ENCODE measurements at regions not wholly inside any gene's neighbourhood (a gene's known extent, or its start where the extent isn't known, plus 50 kb on each side); places are given as distances from the start of the nearest gene placed in this dataset.
"Not testable (repeated sequence)": the region's sequence is repeated elsewhere in the genome, so short reads cannot be mapped to it uniquely, and the experiment has no call there.

DNA sequence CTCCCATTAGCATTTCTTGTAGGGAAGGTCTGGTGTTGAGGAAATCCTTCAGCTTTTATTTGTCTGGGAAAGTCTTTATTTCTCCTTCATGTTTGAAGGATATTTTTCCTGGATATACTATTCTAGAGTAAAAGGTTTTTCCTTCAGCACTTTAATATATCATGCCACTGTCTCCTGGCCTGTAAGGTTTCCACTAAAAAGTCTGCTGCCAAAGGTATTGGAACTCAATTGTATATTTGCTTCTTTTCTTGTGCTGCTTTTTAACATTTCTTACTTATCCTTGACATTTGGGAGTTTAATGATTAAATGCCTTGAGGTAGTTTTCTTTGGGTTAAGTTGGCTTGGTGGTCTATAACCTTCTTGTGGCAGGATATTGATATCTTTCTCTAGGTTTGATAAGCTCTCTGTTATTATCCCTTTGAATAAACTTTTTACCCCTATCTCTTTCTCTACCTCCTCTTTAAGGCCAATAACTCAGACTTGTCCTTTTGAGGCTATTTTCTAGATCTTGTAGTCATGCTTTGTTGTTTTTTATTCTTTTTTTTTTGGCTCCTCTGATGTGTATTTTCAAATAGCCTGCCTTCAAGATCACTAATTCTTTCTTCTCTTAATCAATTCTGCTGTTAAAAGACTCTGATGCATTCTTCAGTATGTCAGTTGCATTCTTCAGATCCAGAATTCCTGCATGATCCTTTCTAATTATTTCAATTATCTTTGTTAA is 225.0 kb upstream of the ZNF217 start:
- DNase-seq (ENCODE audit: low spot score), result no peak

GRCh38 chr20:53817513-53817912 is 223.9 kb upstream of the ZNF217 start:
- DNase-seq (ENCODE audit: low spot score), result not testable (repeated sequence)

DNA sequence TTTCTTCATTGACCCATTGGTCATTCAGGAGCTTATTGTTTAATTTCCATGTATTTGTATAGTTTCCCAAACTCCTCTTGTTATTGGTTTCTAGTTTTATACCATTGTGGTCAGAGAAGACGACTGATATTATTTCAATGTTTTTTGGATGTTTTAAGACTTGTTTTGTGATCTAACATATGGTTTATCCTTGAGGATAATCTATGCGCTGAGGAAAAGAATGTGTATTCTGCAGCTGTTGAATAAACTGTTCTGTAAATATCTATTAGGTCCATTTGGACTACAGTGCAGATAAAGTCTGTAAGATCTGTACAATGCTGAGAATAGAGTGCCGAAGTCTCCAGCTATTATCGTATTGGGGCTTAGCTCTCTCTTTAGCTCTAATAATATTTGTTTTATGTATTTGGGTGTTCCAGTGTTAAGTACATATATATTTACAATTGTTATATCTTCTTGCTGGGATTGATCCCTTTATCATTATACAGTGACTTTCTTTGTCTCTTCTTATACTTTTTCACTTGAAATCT is 223.3 kb upstream of the ZNF217 start:
- no peak for DNase-seq (ENCODE audit: low spot score)

- DNase-seq (ENCODE audit: low spot score), result no peak
These were observed 221.9 kb upstream of the ZNF217 start for GRCh38 chr20:53815509-53815908.

- no peak for DNase-seq (ENCODE audit: low spot score)
These were observed 220.4 kb upstream of the ZNF217 start for GRCh38 chr20:53814060-53814459.

GRCh38 chr20:53813636-53814035 is 220.0 kb upstream of the ZNF217 start:
- no peak for DNase-seq (ENCODE audit: low spot score)

- no peak for DNase-seq (ENCODE audit: low spot score)
These were observed 217.9 kb upstream of the ZNF217 start for GRCh38 chr20:53811577-53811976.

DNA sequence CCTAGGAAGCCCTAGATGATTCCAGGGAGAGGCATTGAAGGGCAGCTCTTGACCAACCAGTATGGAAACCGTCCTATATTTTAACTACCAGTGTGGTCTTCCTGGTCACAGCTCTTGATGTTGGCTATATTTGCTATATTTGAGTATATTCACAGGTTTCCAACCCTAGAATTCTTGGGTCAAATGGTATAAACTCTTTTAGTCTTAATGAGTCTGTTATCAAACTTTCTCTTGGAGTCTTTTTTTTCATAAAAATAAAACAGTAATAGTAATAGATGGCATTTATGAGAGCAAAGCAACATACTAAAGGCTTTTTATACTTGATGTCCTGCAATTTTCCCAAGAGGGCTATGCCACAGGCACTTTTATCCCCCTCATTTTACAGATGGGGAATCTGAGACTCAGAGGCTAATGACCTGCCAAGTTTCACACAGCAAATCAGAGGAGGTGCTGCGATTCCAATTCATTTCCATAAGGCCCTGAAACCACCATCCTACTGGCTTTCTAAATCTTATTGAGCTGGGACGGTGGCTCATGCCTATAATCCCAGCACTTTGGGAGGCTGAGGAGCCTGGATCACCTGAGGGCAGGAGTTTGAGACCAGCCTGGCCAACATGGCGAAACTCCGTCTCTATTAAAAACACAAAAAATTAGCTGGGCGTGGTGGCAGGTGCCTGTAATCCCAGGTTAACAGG is 217.2 kb upstream of the ZNF217 start:
- DNase-seq (ENCODE audit: low spot score), result no peak

DNA sequence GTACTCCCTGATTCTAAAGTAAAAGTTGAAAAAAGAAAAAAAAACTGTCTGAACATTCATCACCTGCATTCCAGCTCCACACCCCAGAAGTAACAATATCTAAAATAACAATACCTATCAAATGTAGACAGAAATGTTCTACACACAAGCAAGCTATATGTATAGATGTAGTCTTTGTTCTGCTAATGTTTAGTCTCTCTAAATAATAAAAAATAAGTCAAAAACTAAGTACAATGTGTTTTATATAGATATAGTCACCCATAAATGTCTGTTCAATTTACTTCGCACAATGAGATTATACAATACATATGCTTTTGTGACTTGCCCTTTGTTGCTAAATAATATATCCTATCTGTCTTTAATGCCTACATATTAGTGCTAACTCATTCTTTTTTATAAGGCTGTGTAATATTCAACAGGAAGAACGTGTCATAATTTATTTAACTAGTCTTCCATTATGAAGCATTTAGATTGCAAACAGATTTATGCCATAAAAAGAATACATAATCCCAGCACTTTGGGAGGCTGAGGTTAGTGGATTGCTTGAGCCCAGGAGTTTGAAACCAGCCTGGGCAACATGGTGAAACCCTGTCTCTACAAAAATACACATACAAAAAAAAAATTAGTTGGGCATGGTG is 216.2 kb upstream of the ZNF217 start:
- no peak for DNase-seq (ENCODE audit: low spot score)

DNA sequence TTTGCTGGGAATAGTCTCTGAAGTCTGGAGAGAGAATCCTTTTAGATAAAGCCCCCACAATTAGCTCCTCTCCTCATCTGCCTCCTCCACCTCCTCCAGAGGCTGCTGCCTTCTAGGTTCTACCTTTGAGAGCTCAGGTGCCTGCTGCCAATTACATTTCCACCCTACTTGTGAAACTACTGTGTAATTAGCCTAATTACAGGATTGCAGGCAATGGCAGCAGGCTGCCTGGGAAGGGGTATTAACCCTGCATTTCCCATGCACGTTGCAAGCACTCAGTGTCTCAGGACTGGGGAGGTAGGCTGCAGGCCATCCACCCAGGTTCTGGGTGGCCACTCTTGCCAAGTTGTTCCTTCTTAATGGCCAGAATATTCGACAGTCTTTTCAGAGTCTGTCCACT is 215.6 kb upstream of the ZNF217 start:
- DNase-seq (ENCODE audit: low spot score), result no peak

DNA sequence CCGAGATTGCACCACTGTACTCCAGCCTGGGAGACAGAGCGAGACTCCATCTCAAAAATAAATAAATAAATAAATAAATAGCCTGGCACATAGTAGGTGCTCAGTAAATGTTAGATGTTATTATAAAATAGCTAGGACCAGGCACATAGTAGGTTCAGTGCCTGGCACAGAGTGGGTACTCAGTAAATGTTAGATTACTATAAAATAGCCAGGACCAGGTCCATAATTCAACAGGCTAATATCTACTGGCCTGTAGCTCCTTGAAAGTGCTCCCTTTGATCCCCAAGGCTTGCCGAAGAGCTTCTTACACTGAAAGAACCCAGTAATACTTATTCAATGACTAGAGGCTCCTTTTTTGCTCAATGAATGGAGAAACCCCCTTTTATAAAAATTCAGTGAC is 215.1 kb upstream of the ZNF217 start:
- DNase-seq (ENCODE audit: low spot score), result no peak

GRCh38 chr20:53808302-53808701 is 214.7 kb upstream of the ZNF217 start:
- DNase-seq (ENCODE audit: low spot score), result not testable (repeated sequence)

- DNase-seq (ENCODE audit: low spot score), result no peak
These were observed 213.2 kb upstream of the ZNF217 start for GRCh38 chr20:53806683-53807401.

GRCh38 chr20:53805895-53806384 is 212.3 kb upstream of the ZNF217 start:
- DNase-seq (ENCODE audit: low spot score), result no peak

DNA sequence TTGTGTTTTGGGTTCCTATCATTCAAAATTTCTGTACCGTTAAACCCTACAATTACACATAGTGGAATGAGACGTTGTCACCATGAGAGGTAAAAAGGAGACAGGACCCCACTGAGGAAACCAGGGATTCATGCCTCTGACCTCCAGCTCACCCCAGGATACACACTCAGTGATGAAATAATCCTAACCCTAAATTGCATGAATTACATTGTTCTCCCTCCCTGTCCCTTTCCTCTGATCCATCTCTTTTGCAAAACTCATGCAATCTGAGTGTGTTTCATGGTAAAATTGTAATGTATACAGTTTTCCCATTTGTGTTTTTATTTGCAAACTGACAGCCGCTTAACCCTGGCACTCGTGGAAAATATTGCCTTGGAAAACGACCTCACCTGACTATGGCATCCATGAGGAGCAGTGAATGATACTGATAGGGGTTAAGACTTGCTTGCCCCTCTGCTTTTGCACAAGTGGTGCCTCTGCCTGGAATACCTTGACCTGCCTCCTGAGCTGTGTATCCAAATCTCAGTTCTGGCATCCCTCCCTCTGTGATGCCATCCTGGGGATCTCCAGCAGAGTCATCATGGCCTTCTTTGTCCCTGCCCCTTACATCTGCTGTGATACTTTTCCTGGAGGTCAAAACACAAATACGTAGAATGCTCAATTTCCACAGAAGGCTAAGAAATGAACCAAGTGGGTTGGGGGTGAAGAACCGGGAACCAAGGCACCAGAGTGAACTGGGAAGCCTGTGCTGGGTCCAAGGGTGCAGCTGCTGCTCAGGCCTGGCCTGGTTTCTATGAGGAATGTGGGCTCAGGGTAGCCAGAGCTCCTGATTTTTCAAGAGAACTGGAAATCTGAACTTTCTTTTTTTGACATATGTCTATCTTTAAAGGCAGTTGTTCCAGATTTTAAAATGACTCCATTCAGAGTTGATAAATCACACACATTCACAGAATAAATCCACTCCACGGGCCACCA is 211.6 kb upstream of the ZNF217 start:
- no peak for DNase-seq (ENCODE audit: low spot score)

DNA sequence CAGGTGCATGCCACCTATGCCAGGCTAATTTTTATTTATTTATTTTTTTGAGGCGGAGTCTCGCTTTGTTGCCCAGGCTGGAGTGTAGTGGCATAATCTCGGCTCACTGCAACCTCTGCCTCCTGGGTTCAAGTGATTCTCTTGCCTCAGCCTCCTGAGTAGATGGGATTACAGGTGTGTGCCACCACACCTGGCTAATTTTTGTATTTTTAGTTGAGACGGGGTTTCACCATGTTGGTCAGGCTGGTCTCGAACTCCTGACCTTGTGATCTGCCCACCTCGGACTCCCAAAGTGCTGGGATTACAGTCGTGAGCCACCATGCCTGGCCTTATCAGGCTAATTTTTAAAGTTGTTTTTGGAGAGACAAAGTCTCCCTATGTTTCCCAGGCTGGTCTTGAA is 210.7 kb upstream of the ZNF217 start:
- not testable (repeated sequence) for DNase-seq (ENCODE audit: low spot score)

DNA sequence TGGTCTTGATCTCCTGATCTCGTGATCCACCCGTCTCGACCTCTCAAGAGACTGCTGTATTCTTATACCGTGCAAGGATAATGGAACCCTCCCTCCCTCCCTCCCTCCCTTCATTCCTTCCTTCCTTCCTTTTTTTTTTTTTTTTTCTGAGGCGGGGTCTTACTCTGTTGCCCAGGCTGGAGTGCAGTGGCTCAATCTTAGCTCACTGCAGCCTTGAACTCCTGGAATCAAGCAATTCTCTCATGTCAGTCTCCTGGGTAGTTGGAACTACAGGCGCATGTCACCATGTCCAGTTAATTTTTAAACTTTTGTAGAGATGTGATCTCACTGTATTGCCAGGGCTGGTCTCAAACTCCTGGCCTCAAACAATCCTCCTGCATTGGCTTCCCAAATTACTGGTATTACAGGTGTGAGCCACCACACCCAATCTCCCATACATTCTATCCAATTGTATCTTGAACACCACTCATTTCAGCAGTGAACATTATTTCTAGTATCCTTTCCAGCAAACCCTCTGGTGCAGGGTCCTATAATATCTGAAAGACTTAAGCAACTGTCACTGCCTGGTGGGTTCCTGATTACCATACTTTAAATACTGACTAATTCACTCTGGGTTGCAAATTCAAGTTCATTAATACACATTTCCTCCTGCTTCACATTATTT is 210.0 kb upstream of the ZNF217 start:
- no peak for DNase-seq (ENCODE audit: low spot score)

GRCh38 chr20:53801609-53802370 is 208.2 kb upstream of the ZNF217 start:
- no peak for DNase-seq (ENCODE audit: low spot score)

GRCh38 chr20:53800883-53801604 is 207.4 kb upstream of the ZNF217 start:
- no peak for DNase-seq (ENCODE audit: low spot score)

All from CD4-positive, alpha-beta T cell treated with Interleukin-6 at 100 ng/mL for 8 hours (primary cell).